VCaP (cell line): ENCODE measurements at regions not wholly inside any gene's neighbourhood (a gene's known extent, or its start where the extent isn't known, plus 50 kb on each side); places are given as distances from the start of the nearest gene placed in this dataset.

ENCODE experiments used
- H3K27ac ChIP-seq: fragments of 450-650 bp; 2 replicates; pipeline ENCODE4 v1.5.1; 2017
- TF ChIP-seq, protein P1 (sequence below): fragments of 450-650 bp; conservative IDR thresholded peaks from 2 replicates; pipeline ENCODE4 v1.5.1; 2017; ENCODE audit warnings: mild to moderate bottlenecking, moderate library complexity

- H3K27ac ChIP-seq: no peak overlapping the region
- TF ChIP-seq, protein P1, sequence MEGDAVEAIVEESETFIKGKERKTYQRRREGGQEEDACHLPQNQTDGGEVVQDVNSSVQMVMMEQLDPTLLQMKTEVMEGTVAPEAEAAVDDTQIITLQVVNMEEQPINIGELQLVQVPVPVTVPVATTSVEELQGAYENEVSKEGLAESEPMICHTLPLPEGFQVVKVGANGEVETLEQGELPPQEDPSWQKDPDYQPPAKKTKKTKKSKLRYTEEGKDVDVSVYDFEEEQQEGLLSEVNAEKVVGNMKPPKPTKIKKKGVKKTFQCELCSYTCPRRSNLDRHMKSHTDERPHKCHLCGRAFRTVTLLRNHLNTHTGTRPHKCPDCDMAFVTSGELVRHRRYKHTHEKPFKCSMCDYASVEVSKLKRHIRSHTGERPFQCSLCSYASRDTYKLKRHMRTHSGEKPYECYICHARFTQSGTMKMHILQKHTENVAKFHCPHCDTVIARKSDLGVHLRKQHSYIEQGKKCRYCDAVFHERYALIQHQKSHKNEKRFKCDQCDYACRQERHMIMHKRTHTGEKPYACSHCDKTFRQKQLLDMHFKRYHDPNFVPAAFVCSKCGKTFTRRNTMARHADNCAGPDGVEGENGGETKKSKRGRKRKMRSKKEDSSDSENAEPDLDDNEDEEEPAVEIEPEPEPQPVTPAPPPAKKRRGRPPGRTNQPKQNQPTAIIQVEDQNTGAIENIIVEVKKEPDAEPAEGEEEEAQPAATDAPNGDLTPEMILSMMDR: no peak
Observed at GRCh38 chr10:124266468-124267230, 152.1 kb downstream of the OAT start.

- no peak overlapping the region for H3K27ac ChIP-seq
- TF ChIP-seq, protein P1: no peak
Observed at GRCh38 chr10:124265776-124266467, 152.8 kb downstream of the OAT start.

DNA sequence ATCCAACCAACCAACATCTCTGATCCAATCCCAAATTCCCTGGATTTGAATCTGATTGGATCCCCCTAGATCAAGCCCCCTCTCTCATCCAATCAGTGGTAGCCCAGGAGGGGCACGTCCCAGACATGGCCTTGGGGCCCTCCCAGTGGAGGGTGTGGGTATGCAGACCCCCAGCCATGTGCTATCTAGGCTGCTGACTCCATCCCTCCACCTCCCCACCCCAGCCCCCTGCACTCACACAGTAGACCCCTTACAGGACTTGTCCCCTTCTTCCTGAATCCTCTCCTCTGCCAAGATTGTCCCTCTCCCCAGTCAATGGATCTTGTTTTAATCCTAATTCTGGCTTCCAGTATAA lies 153.4 kb downstream of the OAT start:
- TF ChIP-seq, protein P1: no peak
- no peak overlapping the region for H3K27ac ChIP-seq

- no peak overlapping the region for H3K27ac ChIP-seq
- TF ChIP-seq, protein P1: no peak
Observed at GRCh38 chr10:124264711-124265390, 153.9 kb downstream of the OAT start.

DNA sequence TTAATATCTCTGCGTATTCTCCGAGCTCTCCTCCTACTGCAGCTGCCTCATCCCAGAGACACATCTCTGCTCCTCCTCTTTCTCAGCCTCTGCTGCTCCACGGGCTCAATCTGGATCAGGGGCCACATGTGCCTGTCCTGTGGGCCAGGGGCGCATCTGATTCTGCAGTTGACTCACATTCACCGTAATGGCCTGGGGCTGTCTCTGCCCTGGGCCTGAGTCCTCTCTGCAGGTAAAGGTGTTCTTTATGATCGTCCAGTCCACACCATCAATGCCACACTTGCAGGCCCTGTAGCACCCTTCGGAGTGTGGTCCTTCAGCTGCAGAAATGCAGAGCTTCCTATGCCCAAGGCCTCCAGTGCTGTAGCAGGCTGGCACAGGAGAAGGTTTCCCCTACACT lies 154.5 kb downstream of the OAT start:
- TF ChIP-seq, protein P1: no peak
- no peak overlapping the region for H3K27ac ChIP-seq

DNA sequence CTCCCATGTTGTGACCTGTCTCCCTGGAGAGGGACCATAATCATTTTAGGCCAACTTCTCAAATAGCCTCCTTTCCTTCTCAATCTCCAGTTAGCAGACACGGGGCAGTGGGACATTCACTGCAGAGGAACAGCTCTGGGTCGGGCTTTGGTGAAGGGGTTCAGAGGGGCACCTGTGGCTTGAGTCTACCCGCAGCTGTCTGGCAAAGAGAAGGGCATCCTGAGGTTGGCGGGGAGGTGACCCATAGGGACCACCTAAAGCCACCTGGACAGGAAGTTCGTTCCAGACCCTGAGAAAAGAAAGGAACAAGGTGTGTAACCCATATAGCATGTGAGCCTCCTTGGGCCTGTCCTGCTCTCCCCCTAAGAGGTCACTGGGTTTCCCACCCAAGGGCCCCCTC lies 155.0 kb downstream of the OAT start:
- TF ChIP-seq, protein P1: no peak
- H3K27ac ChIP-seq: no peak overlapping the region

DNA sequence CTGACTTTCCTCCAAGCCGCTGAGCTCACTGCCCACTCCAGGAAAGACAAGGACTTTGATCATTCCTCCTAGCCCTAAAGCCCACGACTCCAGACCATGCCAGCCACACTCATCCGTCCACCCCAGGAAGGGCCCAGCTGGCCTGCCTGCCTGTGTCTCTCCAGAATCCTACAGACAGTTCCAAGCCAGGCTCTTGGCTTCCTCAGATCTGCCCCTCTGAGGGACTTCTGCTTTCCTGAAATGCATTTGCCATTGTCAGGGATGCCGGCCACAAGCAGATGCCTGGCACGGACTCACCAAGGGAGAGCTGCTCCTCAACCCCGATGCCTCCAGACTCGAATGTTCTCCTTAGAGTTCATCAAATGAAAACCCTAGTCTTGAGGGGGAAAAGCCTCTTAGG lies 155.8 kb downstream of the OAT start:
- TF ChIP-seq, protein P1: no peak
- H3K27ac ChIP-seq: no peak overlapping the region
